ENCODE measurements at regions not wholly inside any gene's neighbourhood (a gene's known extent, or its start where the extent isn't known, plus 50 kb on each side); places are given as distances from the start of the nearest gene placed in this dataset.

DNA sequence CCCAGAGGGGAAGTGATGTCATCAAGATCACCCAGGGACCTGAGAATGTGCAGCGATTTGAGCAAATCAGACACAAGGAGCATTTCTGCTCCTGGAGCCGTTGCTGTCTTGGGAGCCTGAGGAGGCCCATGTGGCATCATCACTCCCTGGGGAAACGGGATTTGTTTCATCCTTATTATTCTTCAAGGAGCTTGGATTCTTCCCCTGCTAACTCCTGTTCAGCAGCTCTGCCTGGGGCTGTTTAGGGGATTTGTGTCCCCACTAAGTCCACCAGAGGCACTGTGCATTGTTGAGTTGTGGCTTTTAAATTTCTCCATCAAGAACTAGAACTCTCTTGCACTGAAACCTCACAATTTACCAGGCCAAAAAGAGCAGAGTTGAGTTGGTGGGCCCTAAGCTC lies 104.2 kb upstream of the MSX1 start:
- TF ChIP-seq, protein P1, sequence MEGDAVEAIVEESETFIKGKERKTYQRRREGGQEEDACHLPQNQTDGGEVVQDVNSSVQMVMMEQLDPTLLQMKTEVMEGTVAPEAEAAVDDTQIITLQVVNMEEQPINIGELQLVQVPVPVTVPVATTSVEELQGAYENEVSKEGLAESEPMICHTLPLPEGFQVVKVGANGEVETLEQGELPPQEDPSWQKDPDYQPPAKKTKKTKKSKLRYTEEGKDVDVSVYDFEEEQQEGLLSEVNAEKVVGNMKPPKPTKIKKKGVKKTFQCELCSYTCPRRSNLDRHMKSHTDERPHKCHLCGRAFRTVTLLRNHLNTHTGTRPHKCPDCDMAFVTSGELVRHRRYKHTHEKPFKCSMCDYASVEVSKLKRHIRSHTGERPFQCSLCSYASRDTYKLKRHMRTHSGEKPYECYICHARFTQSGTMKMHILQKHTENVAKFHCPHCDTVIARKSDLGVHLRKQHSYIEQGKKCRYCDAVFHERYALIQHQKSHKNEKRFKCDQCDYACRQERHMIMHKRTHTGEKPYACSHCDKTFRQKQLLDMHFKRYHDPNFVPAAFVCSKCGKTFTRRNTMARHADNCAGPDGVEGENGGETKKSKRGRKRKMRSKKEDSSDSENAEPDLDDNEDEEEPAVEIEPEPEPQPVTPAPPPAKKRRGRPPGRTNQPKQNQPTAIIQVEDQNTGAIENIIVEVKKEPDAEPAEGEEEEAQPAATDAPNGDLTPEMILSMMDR (IDR thresholded peaks at IDR 0.05; ENCODE audit: low read depth, low read length, poor library complexity, severe bottlenecking) = no peak
- TF ChIP-seq EZH2phosphoT487 (IDR thresholded peaks at IDR 0.05; ENCODE audit: borderline replicate concordance, low read length) = no peak
